Osteoblast (primary cell): ENCODE measurements at regions not wholly inside any gene's neighbourhood (a gene's known extent, or its start where the extent isn't known, plus 50 kb on each side); places are given as distances from the start of the nearest gene placed in this dataset.

Experiments used
- DNase-seq: peaks from one replicate; pipeline ENCODE4 v3.0.0; 2011; ENCODE audit warnings: low spot score, mixed read lengths; ENCODE audit not compliant: insufficient read length; ENCODE audit errors: missing footprints
- H2AFZ ChIP-seq: 2 replicates; pipeline ENCODE4 v1.6.0; 2011; ENCODE audit warnings: mild to moderate bottlenecking, low read length
- H3K27ac ChIP-seq: 2 replicates; pipeline ENCODE4 v1.5.1; 2011; ENCODE audit warnings: mild to moderate bottlenecking, low read depth, low read length, moderate library complexity
- H3K27me3 ChIP-seq: 2 replicates; pipeline ENCODE4 v1.6.0; 2012; ENCODE audit warnings: mild to moderate bottlenecking, control low read depth, inconsistent platforms, low read length, moderate library complexity; ENCODE audit not compliant: insufficient read depth
- H3K36me3 ChIP-seq: 2 replicates; pipeline ENCODE4 v1.5.1; 2011; ENCODE audit warnings: mild to moderate bottlenecking, low read length, control low read depth, moderate library complexity; ENCODE audit not compliant: insufficient read depth
- H3K4me1 ChIP-seq: 2 replicates; pipeline ENCODE4 v1.5.1; 2011; ENCODE audit warnings: mild to moderate bottlenecking, low read length, control low read depth, moderate library complexity; ENCODE audit not compliant: insufficient read depth
- H3K4me2 ChIP-seq: 2 replicates; pipeline ENCODE4 v1.6.0; 2011; ENCODE audit warnings: mild to moderate bottlenecking, low read length; ENCODE audit not compliant: insufficient read depth
- H3K4me3 ChIP-seq: fragments of 200-600 bp; sonication (generic); 3 replicates; pipeline ENCODE4 v1.5.1; 2012; ENCODE audit warnings: mild to moderate bottlenecking, low read length, inconsistent platforms; ENCODE audit not compliant: insufficient read depth
- H3K79me2 ChIP-seq: 2 replicates; pipeline ENCODE4 v1.6.0; 2012; ENCODE audit warnings: mild to moderate bottlenecking, low read length, control low read depth, inconsistent platforms; ENCODE audit not compliant: insufficient read depth
- H3K9me3 ChIP-seq: 2 replicates; pipeline ENCODE4 v1.5.1; 2011; ENCODE audit warnings: low read depth, low read length, control low read depth
- H4K20me1 ChIP-seq: 2 replicates; pipeline ENCODE4 v1.6.0; 2012; ENCODE audit warnings: mild to moderate bottlenecking, low read length, control low read depth; ENCODE audit not compliant: insufficient read depth
- TF ChIP-seq, protein P1 (sequence below): IDR thresholded peaks from 2 replicates; pipeline ENCODE4 v1.5.1; 2011; ENCODE audit warnings: mild to moderate bottlenecking, low read depth, low read length, moderate library complexity; ENCODE audit errors: extremely low read depth

DNA sequence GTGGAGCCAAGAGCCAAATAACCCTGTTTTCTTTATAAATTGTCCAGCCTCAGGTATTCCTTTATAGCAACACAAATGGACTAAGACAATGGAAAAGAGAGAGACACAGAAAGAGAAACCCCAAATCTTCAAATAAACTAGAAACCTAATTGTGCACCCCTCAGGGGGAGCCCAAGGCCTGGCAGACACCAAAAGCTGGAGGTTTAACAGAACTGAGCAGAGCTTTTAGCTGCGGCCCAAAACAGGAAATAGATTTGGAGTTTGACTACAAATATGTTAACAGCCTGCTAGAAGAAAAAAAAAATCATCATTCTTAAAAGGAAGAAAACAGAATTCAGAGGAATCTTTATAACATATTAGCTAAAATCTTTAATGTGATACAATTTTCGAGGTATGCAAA, 1135.0 kb downstream of the GATA3 start:
- Histone ChIP-seq H2AFZ (no peak overlapping the region), H3K36me3 (no peaks in the 10 kb centered on the region), H4K20me1 (no peaks in the 10 kb centered on the region), H3K27ac (no peak overlapping the region), H3K4me3 (no peak overlapping the region), H3K9me3 (no peaks in the 10 kb centered on the region), H3K4me1 (no peaks in the 10 kb centered on the region), H3K27me3 (no peaks in the 10 kb centered on the region), H3K79me2 (no peaks in the 10 kb centered on the region), H3K4me2 (no peak overlapping the region)
- DNase-seq, result no peak
- TF ChIP-seq, protein P1, sequence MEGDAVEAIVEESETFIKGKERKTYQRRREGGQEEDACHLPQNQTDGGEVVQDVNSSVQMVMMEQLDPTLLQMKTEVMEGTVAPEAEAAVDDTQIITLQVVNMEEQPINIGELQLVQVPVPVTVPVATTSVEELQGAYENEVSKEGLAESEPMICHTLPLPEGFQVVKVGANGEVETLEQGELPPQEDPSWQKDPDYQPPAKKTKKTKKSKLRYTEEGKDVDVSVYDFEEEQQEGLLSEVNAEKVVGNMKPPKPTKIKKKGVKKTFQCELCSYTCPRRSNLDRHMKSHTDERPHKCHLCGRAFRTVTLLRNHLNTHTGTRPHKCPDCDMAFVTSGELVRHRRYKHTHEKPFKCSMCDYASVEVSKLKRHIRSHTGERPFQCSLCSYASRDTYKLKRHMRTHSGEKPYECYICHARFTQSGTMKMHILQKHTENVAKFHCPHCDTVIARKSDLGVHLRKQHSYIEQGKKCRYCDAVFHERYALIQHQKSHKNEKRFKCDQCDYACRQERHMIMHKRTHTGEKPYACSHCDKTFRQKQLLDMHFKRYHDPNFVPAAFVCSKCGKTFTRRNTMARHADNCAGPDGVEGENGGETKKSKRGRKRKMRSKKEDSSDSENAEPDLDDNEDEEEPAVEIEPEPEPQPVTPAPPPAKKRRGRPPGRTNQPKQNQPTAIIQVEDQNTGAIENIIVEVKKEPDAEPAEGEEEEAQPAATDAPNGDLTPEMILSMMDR, result no peak

DNA sequence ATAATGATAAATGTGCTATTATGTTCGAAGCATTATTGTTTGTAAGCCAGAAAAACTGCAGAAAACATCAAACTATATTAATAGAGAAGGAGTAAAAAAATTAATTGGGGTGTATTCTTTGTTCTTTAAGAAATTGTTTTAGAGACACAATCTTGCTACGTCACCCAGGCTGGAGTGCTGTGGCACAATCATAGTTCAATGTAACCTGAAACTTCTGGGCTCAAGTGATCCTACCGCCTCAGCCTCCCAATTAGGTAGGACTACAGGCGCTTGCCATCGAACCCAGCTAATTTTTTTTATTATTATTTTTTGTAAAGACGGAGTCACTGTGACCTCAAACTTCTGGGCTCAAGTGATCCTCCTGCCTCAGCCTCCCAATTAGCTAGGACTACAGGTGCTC, 1138.6 kb downstream of the GATA3 start:
- Histone ChIP-seq H3K79me2 (no peaks in the 10 kb centered on the region), H3K4me1 (no peaks in the 10 kb centered on the region), H4K20me1 (no peaks in the 10 kb centered on the region), H2AFZ (no peak overlapping the region), H3K27me3 (no peaks in the 10 kb centered on the region), H3K27ac (no peak overlapping the region), H3K4me2 (no peak overlapping the region), H3K36me3 (no peaks in the 10 kb centered on the region), H3K9me3 (no peaks in the 10 kb centered on the region), H3K4me3 (no peak overlapping the region)
- DNase-seq, result no peak
- TF ChIP-seq, protein P1, result no peak

DNA sequence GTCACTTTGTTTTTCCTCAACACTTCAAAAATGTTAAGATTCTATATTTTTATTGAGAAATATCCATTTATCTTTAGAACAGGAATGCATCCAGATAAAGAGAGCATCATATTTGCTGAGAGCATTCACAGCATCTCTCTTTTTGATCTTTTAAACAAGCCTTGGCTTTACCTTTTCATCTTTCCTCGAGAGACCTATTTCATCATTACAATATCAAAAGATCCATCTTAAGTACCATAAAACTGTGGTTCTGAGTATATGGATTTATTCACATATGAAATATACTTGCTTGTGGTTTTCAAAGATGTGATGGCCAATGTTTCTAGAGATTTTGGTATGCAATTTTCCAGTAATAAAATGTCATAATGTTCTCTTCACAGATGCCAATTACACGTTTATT, 1140.9 kb downstream of the GATA3 start:
- Histone ChIP-seq H3K4me3 (no peak overlapping the region), H3K9me3 (no peaks in the 10 kb centered on the region), H3K79me2 (no peaks in the 10 kb centered on the region), H3K27me3 (no peaks in the 10 kb centered on the region), H3K4me1 (no peaks in the 10 kb centered on the region), H3K27ac (no peak overlapping the region), H4K20me1 (no peaks in the 10 kb centered on the region), H3K36me3 (no peaks in the 10 kb centered on the region), H2AFZ (no peak overlapping the region), H3K4me2 (no peak overlapping the region)
- TF ChIP-seq, protein P1, result no peak
- no peak for DNase-seq

DNA sequence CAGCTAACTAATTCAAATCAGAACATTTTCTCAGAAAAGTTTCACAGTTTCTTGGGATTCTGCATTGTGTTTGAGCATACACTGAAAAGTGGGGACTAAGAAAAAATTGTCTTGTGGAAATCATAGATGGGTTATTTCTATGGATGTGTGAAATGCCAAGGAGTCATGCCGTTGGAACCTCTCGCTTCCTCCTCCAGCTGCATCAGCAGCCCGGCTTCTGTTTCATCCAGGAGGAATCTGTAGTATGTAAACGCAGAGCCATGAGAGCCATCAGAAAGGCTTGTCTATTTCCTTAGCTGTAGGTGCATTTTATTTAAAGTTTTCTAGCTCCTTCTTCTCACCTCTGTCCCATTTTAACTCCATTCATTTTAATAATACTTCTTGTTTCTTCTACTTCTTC, 1144.1 kb downstream of the GATA3 start:
- H3K36me3 ChIP-seq, result no peaks in the 10 kb centered on the region
- H3K27ac ChIP-seq, result no peak overlapping the region
- H3K9me3 ChIP-seq, result no peaks in the 10 kb centered on the region
- H3K79me2 ChIP-seq, result no peaks in the 10 kb centered on the region
- H3K4me3 ChIP-seq, result no peak overlapping the region
- H3K4me2 ChIP-seq, result no peak overlapping the region
- TF ChIP-seq, protein P1, result no peak
- H2AFZ ChIP-seq, result no peak overlapping the region
- H3K4me1 ChIP-seq, result no peaks in the 10 kb centered on the region
- no peak for DNase-seq
- no peaks in the 10 kb centered on the region for H3K27me3 ChIP-seq
- H4K20me1 ChIP-seq, result no peaks in the 10 kb centered on the region
